ENCODE measurements at regions not wholly inside any gene's neighbourhood (a gene's known extent, or its start where the extent isn't known, plus 50 kb on each side); places are given as distances from the start of the nearest gene placed in this dataset.

GRCh38 chr5:125160787-125161502, 414.5 kb upstream of the ZNF608 start:
- Histone ChIP-seq H3K27me3 (no peaks in the 10 kb centered on the region), H3K27ac (peak overlapping the region in 2 of 3 donors; percentile 10 to 49), H3K36me3 (no peaks in the 10 kb centered on the region), H3K4me1 (no peaks in the 10 kb centered on the region), H3K4me3 (replicated peaks in 1 of 3) (no peak overlapping the region), H3K9me3 (no peaks in the 10 kb centered on the region)
- intact Hi-C loops (cut with DNase I) = no loop called here
- 22 to 32% methylated on average over 10 of the region's 10 CpGs for WGBS, 2 donors
- TF ChIP-seq POLR2A (IDR thresholded peaks at IDR 0.05) (no peak), CTCF (IDR thresholded peaks at IDR 0.05) (no peak)
- peak; percentile 71 to 80 for DNase-seq

- no peak for DNase-seq
- intact Hi-C loops (cut with DNase I) = no loop called here
- H3K9me3 ChIP-seq = no peaks in the 10 kb centered on the region
- TF ChIP-seq POLR2A (IDR thresholded peaks at IDR 0.05) = no peak
- no peak for TF ChIP-seq CTCF (IDR thresholded peaks at IDR 0.05)
- H3K36me3 ChIP-seq = no peaks in the 10 kb centered on the region
- WGBS, 2 donors = 93 to 100% methylated on average over 1 of the region's 1 CpG
- H3K27me3 ChIP-seq = no peaks in the 10 kb centered on the region
- no peaks in the 10 kb centered on the region for H3K4me1 ChIP-seq
- H3K4me3 ChIP-seq (replicated peaks in 1 of 3) = no peak overlapping the region
- no peak overlapping the region for H3K27ac ChIP-seq
Measured at GRCh38 chr5:125162714-125163113, 416.3 kb upstream of the ZNF608 start.

GRCh38 chr5:125169396-125169795, 423.0 kb upstream of the ZNF608 start:
- Histone ChIP-seq H3K4me3 (replicated peaks in 1 of 3) (no peak overlapping the region), H3K27ac (no peak overlapping the region), H3K4me1 (no peaks in the 10 kb centered on the region), H3K36me3 (no peaks in the 10 kb centered on the region), H3K9me3 (no peaks in the 10 kb centered on the region), H3K27me3 (no peaks in the 10 kb centered on the region)
- no peak for TF ChIP-seq POLR2A (IDR thresholded peaks at IDR 0.05)
- TF ChIP-seq CTCF (IDR thresholded peaks at IDR 0.05) = no peak
- DNase-seq = no peak
- intact Hi-C loops (cut with DNase I) = no loop called here
- WGBS, 2 donors = 92 to 96% methylated on average over 1 of the region's 1 CpG

GRCh38 chr5:125171641-125172040, 425.2 kb upstream of the ZNF608 start:
- intact Hi-C loops (cut with DNase I) = no loop called here
- TF ChIP-seq POLR2A (IDR thresholded peaks at IDR 0.05) (no peak), CTCF (IDR thresholded peaks at IDR 0.05) (no peak)
- no peak for DNase-seq
- H3K27ac ChIP-seq = no peak overlapping the region
- H3K4me3 ChIP-seq (replicated peaks in 1 of 3) = no peak overlapping the region
- no peaks in the 10 kb centered on the region for H3K9me3 ChIP-seq
- no peaks in the 10 kb centered on the region for H3K36me3 ChIP-seq
- H3K4me1 ChIP-seq = no peaks in the 10 kb centered on the region
- WGBS, 2 donors = 43 to 70% methylated on average over 1 of the region's 1 CpG
- H3K27me3 ChIP-seq = no peaks in the 10 kb centered on the region

- Histone ChIP-seq H3K36me3 (no peaks in the 10 kb centered on the region), H3K27me3 (no peaks in the 10 kb centered on the region), H3K27ac (no peak overlapping the region), H3K4me3 (replicated peaks in 1 of 3) (no peak overlapping the region), H3K4me1 (no peaks in the 10 kb centered on the region), H3K9me3 (no peaks in the 10 kb centered on the region)
- no peak for DNase-seq
- TF ChIP-seq POLR2A (IDR thresholded peaks at IDR 0.05) (no peak), CTCF (IDR thresholded peaks at IDR 0.05) (no peak)
- intact Hi-C loops (cut with DNase I) = no loop called here
- WGBS, 2 donors = 63 to 69% methylated on average over 4 of the region's 4 CpGs
Measured at GRCh38 chr5:125175348-125176004, 429.0 kb upstream of the ZNF608 start.
